ENCODE measurements at regions not wholly inside any gene's neighbourhood (a gene's known extent, or its start where the extent isn't known, plus 50 kb on each side); places are given as distances from the start of the nearest gene placed in this dataset.

DNA sequence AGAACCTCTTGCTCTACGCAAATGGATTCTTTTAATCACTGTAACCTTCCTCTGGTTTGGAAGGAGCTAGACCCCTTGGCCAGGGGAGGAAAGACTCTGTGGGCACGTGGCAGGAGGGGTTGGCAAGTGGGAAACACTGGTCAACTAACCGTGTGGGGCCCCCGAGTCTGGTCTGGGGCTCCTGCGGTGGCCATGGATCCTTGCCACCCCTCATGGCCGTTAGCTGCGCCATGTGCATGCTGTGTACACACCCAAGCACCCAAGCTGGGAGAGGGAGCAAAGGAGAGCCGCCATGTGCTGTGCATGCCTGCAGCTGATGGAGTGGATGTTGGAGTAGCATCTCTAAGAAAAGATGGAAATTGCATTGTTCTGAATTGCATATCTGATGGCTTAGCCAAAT is 730.6 kb downstream of the FAM181B start:
- DNase-seq (peak in 1 of 2 donors; percentile 39), ATAC-seq (ENCODE audit: low FRiP score in 2 of 2) (no peak)
- WGBS, 2 donors = 84 to 85% methylated on average over 8 of the region's 8 CpGs

DNA sequence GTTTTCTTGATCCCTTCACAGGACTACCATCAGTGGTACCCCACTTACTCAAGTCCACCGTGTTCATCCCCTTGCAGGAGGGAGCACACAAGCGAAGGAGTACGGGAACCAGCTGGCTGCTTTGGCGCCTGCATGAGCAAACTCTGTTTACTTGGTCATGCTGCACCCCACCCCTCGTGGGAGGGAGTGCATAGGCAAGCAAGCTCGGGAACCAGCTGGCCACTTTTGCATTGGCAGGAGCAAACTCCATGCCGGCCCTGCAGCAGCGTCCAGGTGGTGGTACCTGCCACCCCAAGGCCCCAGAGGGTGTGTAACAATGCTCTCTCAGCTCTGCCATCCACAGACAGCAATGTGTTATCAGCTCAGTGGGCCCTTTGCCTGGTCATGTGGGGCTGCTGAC is 737.8 kb downstream of the FAM181B start:
- H3K36me3 ChIP-seq = no peaks in the 10 kb centered on the region
- no peak overlapping the region for H3K4me3 ChIP-seq
- no peaks in the 10 kb centered on the region for H3K4me1 ChIP-seq
- H3K27me3 ChIP-seq = no peaks in the 10 kb centered on the region
- no peaks in the 10 kb centered on the region for H3K9me3 ChIP-seq
- WGBS, 2 donors = 68 to 74% methylated on average over 5 to 8 of the region's 8 CpGs
- no peak overlapping the region for H3K27ac ChIP-seq
- DNase-seq = peak in 1 of 2 donors; percentile 43
- ATAC-seq (ENCODE audit: low FRiP score in 2 of 2) = no peak
- TF ChIP-seq POLR2AphosphoS5 (IDR thresholded peaks at IDR 0.05) (no peak), POLR2A (IDR thresholded peaks at IDR 0.05) (no peak), EP300 (IDR thresholded peaks at IDR 0.05) (no peak)
- TF ChIP-seq, protein P1, sequence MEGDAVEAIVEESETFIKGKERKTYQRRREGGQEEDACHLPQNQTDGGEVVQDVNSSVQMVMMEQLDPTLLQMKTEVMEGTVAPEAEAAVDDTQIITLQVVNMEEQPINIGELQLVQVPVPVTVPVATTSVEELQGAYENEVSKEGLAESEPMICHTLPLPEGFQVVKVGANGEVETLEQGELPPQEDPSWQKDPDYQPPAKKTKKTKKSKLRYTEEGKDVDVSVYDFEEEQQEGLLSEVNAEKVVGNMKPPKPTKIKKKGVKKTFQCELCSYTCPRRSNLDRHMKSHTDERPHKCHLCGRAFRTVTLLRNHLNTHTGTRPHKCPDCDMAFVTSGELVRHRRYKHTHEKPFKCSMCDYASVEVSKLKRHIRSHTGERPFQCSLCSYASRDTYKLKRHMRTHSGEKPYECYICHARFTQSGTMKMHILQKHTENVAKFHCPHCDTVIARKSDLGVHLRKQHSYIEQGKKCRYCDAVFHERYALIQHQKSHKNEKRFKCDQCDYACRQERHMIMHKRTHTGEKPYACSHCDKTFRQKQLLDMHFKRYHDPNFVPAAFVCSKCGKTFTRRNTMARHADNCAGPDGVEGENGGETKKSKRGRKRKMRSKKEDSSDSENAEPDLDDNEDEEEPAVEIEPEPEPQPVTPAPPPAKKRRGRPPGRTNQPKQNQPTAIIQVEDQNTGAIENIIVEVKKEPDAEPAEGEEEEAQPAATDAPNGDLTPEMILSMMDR (IDR thresholded peaks at IDR 0.05) = no peak

More for the DNA sequence above, 730.6 kb downstream of the FAM181B start:
- no peaks in the 10 kb centered on the region for H3K9me3 ChIP-seq
- no peak overlapping the region for H3K27ac ChIP-seq
- no peaks in the 10 kb centered on the region for H3K4me1 ChIP-seq
- no peaks in the 10 kb centered on the region for H3K27me3 ChIP-seq
- TF ChIP-seq EP300 (IDR thresholded peaks at IDR 0.05) (no peak), POLR2AphosphoS5 (IDR thresholded peaks at IDR 0.05) (no peak), POLR2A (IDR thresholded peaks at IDR 0.05) (no peak)
- TF ChIP-seq, protein P1 (IDR thresholded peaks at IDR 0.05) = no peak
- H3K36me3 ChIP-seq = no peaks in the 10 kb centered on the region
- H3K4me3 ChIP-seq = no peak overlapping the region

DNA sequence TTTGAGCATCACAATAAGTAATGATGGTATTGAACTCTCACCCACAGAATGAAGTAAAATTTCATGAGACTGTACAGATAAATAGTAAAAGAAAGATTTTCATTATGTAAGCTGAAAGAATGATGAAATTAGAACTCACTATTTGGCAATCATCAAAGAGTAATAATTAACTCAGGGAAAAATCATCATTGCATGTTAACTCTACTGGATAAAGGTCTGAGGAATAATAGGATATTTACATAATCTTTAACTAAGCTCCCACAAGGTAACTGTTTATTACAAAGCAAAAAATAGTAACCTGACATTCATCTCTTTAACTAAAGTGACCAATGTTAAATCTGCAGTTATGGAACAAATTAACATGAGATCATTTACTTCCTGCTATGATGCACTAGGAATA is 739.9 kb downstream of the FAM181B start:
- Histone ChIP-seq H3K27ac (no peak overlapping the region), H3K27me3 (no peaks in the 10 kb centered on the region), H3K4me1 (no peaks in the 10 kb centered on the region), H3K36me3 (no peaks in the 10 kb centered on the region), H3K4me3 (no peak overlapping the region), H3K9me3 (no peaks in the 10 kb centered on the region)
- DNase-seq = no peak
- ATAC-seq (ENCODE audit: low FRiP score in 2 of 2) = no peak
- TF ChIP-seq POLR2AphosphoS5 (IDR thresholded peaks at IDR 0.05) (no peak), EP300 (IDR thresholded peaks at IDR 0.05) (no peak), POLR2A (IDR thresholded peaks at IDR 0.05) (no peak)
- TF ChIP-seq, protein P1 (IDR thresholded peaks at IDR 0.05) = no peak

DNA sequence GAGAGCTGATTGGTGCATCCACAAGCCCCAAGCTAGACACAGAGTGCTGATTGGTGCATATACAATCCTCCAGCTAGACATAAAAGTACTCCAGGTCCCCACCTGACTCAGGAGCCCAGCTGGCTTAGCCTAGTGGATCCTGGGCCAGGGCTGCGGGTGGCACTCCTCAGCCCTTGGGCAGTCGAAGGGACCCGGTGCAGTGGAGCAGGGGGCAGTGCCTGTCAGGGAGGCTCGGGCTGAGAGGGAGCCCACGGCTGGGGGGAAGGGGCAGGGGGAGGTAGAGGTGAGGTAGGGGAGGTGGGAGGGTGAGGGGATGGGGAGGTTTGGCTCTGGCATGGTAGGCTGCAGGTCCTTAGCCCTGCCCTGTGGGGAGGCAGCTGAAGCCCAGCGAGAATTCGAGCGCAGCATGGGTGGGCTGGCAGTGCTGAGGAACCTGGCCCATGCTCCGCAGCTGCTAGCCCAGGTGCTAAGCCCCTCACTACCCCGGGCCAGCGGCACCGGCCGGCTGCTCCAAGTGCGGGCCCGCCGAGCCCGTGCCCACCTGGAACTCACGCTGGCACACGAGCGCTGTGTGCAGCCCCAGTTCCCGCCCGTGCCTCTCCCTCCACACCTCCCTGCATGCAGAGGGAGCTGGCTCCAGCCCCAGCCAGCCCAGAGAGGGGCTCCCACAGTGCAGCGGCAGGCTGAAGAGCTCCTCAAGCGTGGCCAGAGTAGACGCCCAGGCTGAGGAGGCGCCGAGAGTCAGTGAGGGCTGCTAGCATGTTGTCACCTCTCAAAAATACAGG is 742.8 kb downstream of the FAM181B start:
- H3K4me3 ChIP-seq = no peak overlapping the region
- H3K27ac ChIP-seq = no peak overlapping the region
- DNase-seq (peak in 1 of 2 donors; percentile 62), ATAC-seq (ENCODE audit: low FRiP score in 2 of 2) (peak in 1 of 2 donors; percentile 26)
- no peaks in the 10 kb centered on the region for H3K9me3 ChIP-seq
- 89 to 95% methylated on average over 9 to 18 of the region's 27 CpGs for WGBS, 2 donors
- H3K36me3 ChIP-seq = no peaks in the 10 kb centered on the region
- TF ChIP-seq EP300 (IDR thresholded peaks at IDR 0.05) (no peak), POLR2A (IDR thresholded peaks at IDR 0.05) (no peak), POLR2AphosphoS5 (IDR thresholded peaks at IDR 0.05) (no peak)
- TF ChIP-seq, protein P1 (IDR thresholded peaks at IDR 0.05) = no peak
- no peaks in the 10 kb centered on the region for H3K27me3 ChIP-seq
- H3K4me1 ChIP-seq = no peaks in the 10 kb centered on the region

DNA sequence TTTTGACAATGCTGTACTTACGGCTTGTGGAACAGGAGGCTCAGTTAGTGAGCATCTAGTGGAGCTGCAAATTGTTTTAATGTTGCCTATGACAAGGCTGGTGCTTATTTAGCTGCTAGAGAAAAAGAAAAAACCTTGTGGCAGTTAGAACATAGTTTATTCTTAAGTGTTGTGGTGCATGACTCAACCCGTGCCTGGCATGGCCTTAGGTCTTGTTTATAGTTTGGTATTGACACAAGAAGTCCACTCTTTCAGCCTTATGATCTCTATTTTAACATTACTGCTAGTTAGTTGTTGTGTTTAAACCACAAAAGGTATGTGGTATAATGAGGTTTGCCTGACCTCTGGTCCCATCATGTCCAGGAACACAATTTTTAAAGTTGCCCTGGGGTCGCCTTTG is 744.6 kb downstream of the FAM181B start:
- TF ChIP-seq EP300 (IDR thresholded peaks at IDR 0.05) (no peak), POLR2A (IDR thresholded peaks at IDR 0.05) (no peak), POLR2AphosphoS5 (IDR thresholded peaks at IDR 0.05) (no peak)
- TF ChIP-seq, protein P1 (IDR thresholded peaks at IDR 0.05) = no peak
- ATAC-seq (ENCODE audit: low FRiP score in 2 of 2) (no peak), DNase-seq (no peak)
- no peaks in the 10 kb centered on the region for H3K27me3 ChIP-seq
- H3K36me3 ChIP-seq = no peaks in the 10 kb centered on the region
- H3K9me3 ChIP-seq = no peaks in the 10 kb centered on the region
- 75 to 79% methylated on average over 3 of the region's 3 CpGs for WGBS, 2 donors
- H3K4me3 ChIP-seq = no peak overlapping the region
- H3K4me1 ChIP-seq = no peaks in the 10 kb centered on the region
- no peak overlapping the region for H3K27ac ChIP-seq
